Keratinocyte (primary cell): ENCODE measurements at regions not wholly inside any gene's neighbourhood (a gene's known extent, or its start where the extent isn't known, plus 50 kb on each side); places are given as distances from the start of the nearest gene placed in this dataset.

Experiments used
- DNase-seq: peaks from one replicate; pipeline ENCODE4 v3.0.0-alpha.2; 2011; ENCODE audit warnings: low read depth, missing footprints, low spot score
- FAIRE-seq: peaks from 2 replicates; lab custom pipeline; 2011; peaks lifted over from hg19 to GRCh38; lab: Jason Lieb, UNC
- H2AFZ ChIP-seq: 2 replicates; pipeline ENCODE4 v1.6.0; 2012; ENCODE audit warnings: low read length, control low read depth, inconsistent platforms; ENCODE audit not compliant: control insufficient read depth
- H3K27ac ChIP-seq: 2 replicates; pipeline ENCODE4 v1.5.1; 2011; ENCODE audit warnings: low read length; ENCODE audit not compliant: control insufficient read depth, insufficient read depth
- H3K27me3 ChIP-seq: 3 replicates; pipeline ENCODE4 v1.6.0; 2011; ENCODE audit warnings: low read length; ENCODE audit not compliant: control insufficient read depth, insufficient read depth; ENCODE audit errors: extremely low read depth
- H3K36me3 ChIP-seq, 2 experiments: 2 replicates in 1 of 2; 3 replicates in 1 of 2; pipeline ENCODE4 v1.5.1; 2011; ENCODE audit warnings: low read length in 2 of 2, mild to moderate bottlenecking in 1 of 2; ENCODE audit not compliant: control insufficient read depth in 2 of 2, insufficient read depth in 2 of 2; ENCODE audit errors: extremely low read depth in 1 of 2
- H3K4me1 ChIP-seq: 3 replicates; pipeline ENCODE4 v1.5.1; 2011; ENCODE audit warnings: low read length; ENCODE audit not compliant: control insufficient read depth, insufficient read depth; ENCODE audit errors: extremely low read depth
- H3K4me2 ChIP-seq: 3 replicates; pipeline ENCODE4 v1.6.0; 2011; ENCODE audit warnings: low read depth, low read length; ENCODE audit not compliant: control insufficient read depth, insufficient read depth; ENCODE audit errors: extremely low read depth
- H3K4me3 ChIP-seq, 3 experiments: fragments of 200-600 bp in 1 of 3; sonication (generic) in 1 of 3; 2 replicates in 2 of 3; 3 replicates in 1 of 3; pipeline ENCODE4 v1.5.1; 2011 to 2016; ENCODE audit warnings: low read length in 3 of 3, mild to moderate bottlenecking in 3 of 3, control low read depth in 2 of 3, inconsistent platforms in 1 of 3, low read depth in 1 of 3, mixed read lengths in 1 of 3, mixed run types in 1 of 3, moderate library complexity in 1 of 3; ENCODE audit not compliant: control insufficient read depth in 2 of 3, insufficient read depth in 2 of 3; ENCODE audit errors: extremely low read depth in 1 of 3
- H3K79me2 ChIP-seq: 2 replicates; pipeline ENCODE4 v1.6.0; 2012; ENCODE audit warnings: low read length; ENCODE audit not compliant: control insufficient read depth, insufficient read depth
- H3K9ac ChIP-seq: 3 replicates; pipeline ENCODE4 v1.6.0; 2011; ENCODE audit warnings: low read length; ENCODE audit not compliant: control insufficient read depth, insufficient read depth; ENCODE audit errors: extremely low read depth
- H3K9me1 ChIP-seq: 3 replicates; pipeline ENCODE4 v1.6.0; 2011; ENCODE audit warnings: low read length; ENCODE audit not compliant: control insufficient read depth, insufficient read depth; ENCODE audit errors: extremely low read depth
- H3K9me3 ChIP-seq: 2 replicates; pipeline ENCODE4 v1.5.1; 2012; ENCODE audit warnings: low read depth, low read length; ENCODE audit not compliant: control insufficient read depth
- H4K20me1 ChIP-seq: 3 replicates; pipeline ENCODE4 v1.6.0; 2011; ENCODE audit warnings: low read length; ENCODE audit not compliant: control insufficient read depth, insufficient read depth; ENCODE audit errors: extremely low read depth
- EZH2 ChIP-seq: IDR thresholded peaks from one replicate; pipeline ENCODE4 v1.6.1; 2012; ENCODE audit warnings: inconsistent platforms, mild to moderate bottlenecking, low read length, moderate library complexity
- dilution Hi-C: fragments of 300-500 bp; cut with MboI; formaldehyde crosslinking; loops from one replicate; pipeline ENCODE4 v1.7.0; 2020; ENCODE audit warnings: low sequenced_read_pairs; ENCODE audit not compliant: extremely low pct_ligation_motif_present
- TF ChIP-seq, protein P1 (sequence below), 3 experiments: IDR thresholded peaks in 1 of 3; conservative IDR thresholded peaks in 1 of 3; optimal IDR thresholded peaks in 1 of 3; 2 replicates in 2 of 3; 3 replicates in 1 of 3; pipeline versions ENCODE3 to v1.5.1; 2011; ENCODE audit warnings: low read length in 3 of 3, mild to moderate bottlenecking in 3 of 3, moderate library complexity in 2 of 3, control low read depth in 1 of 3, inconsistent platforms in 1 of 3; ENCODE audit not compliant: insufficient read depth in 2 of 3; ENCODE audit errors: extremely low read depth in 1 of 3

DNA sequence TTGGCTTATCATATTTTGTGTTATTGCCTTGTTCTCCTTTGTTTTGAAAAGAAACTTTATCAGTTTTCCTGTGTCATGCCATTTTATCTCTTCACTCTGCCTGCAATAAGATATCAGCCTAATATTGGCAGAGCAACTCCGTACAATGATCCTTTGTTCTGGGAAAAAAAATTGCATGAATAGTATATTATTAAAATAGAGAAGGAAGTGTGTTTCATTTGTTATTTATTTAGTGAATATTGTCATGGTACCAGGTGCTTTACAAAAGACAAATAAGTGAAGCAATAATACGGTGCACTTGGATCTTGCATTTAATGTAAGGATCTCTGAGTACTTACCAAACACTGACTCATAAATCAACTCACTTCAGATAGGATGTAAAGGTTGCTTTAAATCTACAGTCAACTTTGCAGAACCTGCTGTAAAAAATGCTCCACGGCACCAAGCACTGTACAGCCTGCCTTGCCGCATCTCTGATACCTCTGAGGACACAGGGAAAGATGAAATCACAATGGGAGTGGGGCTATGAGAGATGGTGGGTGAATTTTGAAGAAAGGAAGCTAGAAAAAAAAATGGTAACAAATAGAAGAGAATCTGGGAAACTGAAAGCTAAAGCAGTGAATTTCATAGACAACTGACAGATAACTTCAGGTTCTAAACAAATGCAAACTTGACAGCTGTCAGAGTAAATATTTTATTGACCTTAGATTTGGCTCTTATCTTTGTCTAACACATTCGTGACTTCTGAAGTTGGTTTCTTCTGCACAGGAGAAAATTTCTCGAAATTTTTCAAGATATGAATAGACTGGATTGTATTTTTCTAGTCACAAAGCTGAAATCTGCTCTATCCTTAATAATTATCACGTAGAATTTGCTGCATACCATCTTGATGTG, 232.1 kb downstream of the ENC1 start:
- no peaks in the 10 kb centered on the region for H3K9me1 ChIP-seq
- no peak for FAIRE-seq
- H3K27ac ChIP-seq = no peak overlapping the region
- no peaks in the 10 kb centered on the region for H3K79me2 ChIP-seq
- DNase-seq = no peak
- no peaks in the 10 kb centered on the region for H4K20me1 ChIP-seq
- H2AFZ ChIP-seq = no peak overlapping the region
- peaks cover 3% of the 10 kb centered on the region for H3K4me1 ChIP-seq
- H3K9me3 ChIP-seq = no peaks in the 10 kb centered on the region
- no peak for TF ChIP-seq EZH2
- TF ChIP-seq, protein P1, sequence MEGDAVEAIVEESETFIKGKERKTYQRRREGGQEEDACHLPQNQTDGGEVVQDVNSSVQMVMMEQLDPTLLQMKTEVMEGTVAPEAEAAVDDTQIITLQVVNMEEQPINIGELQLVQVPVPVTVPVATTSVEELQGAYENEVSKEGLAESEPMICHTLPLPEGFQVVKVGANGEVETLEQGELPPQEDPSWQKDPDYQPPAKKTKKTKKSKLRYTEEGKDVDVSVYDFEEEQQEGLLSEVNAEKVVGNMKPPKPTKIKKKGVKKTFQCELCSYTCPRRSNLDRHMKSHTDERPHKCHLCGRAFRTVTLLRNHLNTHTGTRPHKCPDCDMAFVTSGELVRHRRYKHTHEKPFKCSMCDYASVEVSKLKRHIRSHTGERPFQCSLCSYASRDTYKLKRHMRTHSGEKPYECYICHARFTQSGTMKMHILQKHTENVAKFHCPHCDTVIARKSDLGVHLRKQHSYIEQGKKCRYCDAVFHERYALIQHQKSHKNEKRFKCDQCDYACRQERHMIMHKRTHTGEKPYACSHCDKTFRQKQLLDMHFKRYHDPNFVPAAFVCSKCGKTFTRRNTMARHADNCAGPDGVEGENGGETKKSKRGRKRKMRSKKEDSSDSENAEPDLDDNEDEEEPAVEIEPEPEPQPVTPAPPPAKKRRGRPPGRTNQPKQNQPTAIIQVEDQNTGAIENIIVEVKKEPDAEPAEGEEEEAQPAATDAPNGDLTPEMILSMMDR (optimal IDR thresholded peaks at IDR 0.05 in 1 of 3, IDR thresholded peaks at IDR 0.05 in 1 of 3, conservative IDR thresholded peaks at IDR 0.05 in 1 of 3; ENCODE audit: extremely low read depth in 1 of 3, insufficient read depth in 2 of 3, low read length in 3 of 3) = no peak
- peak overlapping the region; percentile 12 for H3K4me2 ChIP-seq
- dilution Hi-C loops = no loop called here
- H3K27me3 ChIP-seq = no peaks in the 10 kb centered on the region
- no peak overlapping the region for H3K9ac ChIP-seq
- no peaks in the 10 kb centered on the region for H3K36me3 ChIP-seq
- no peak overlapping the region for H3K4me3 ChIP-seq

DNA sequence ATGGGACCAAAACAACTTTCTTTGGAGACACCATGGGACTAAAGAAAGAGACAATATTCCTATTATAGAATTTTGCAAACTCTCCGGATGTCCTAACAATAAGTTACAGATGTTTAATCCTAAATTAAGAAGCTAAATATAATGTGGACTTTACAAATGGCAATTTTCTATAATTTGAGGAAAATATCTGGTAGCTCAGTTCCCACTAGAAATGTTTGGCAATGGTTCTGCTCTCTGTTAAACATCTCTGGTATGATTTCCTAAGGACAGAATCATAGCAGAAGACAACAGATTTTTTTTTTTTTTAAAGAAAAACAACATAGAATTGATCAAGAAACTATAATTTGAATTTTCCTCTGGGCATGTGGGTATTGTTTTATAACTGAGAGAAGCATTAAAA, 232.8 kb downstream of the ENC1 start:
- FAIRE-seq = no peak
- no peak overlapping the region for H3K4me2 ChIP-seq
- dilution Hi-C loops = no loop called here

More for the DNA sequence above, 232.8 kb downstream of the ENC1 start:
- Histone ChIP-seq H3K36me3 (no peaks in the 10 kb centered on the region), H3K9me1 (no peaks in the 10 kb centered on the region), H3K9me3 (no peaks in the 10 kb centered on the region), H2AFZ (no peak overlapping the region), H3K79me2 (no peaks in the 10 kb centered on the region), H4K20me1 (no peaks in the 10 kb centered on the region), H3K4me3 (no peak overlapping the region), H3K4me1 (peaks cover 3% of the 10 kb centered on the region), H3K27me3 (no peaks in the 10 kb centered on the region), H3K27ac (no peak overlapping the region), H3K9ac (no peak overlapping the region)
- DNase-seq = no peak
- TF ChIP-seq EZH2 = no peak
- TF ChIP-seq, protein P1 (optimal IDR thresholded peaks at IDR 0.05 in 1 of 3, IDR thresholded peaks at IDR 0.05 in 1 of 3, conservative IDR thresholded peaks at IDR 0.05 in 1 of 3; ENCODE audit: extremely low read depth in 1 of 3, insufficient read depth in 2 of 3, low read length in 3 of 3) = no peak
